Activated CD4-positive, alpha-beta memory T cell treated with anti-CD3 and anti-CD28 coated beads, Interleukin-2, amount 10 ng/mL, durations not matched to agents 7 days and 5 days (primary cell): ENCODE measurements at regions not wholly inside any gene's neighbourhood (a gene's known extent, or its start where the extent isn't known, plus 50 kb on each side); places are given as distances from the start of the nearest gene placed in this dataset.

Experiments
- CTCF ChIA-PET: fragments of 350-600 bp; sonication (Branson Sonifier 250); formaldehyde crosslinking; loops from one replicate; lab custom pipeline; 2021; ENCODE audit warnings: antibody characterized with exemption, inconsistent platforms; lab: Charles Lee
- POLR2A ChIA-PET: fragments of 350-600 bp; sonication (Branson Sonifier 250); formaldehyde crosslinking; loops from one replicate; lab custom pipeline; 2021; ENCODE audit warnings: antibody characterized with exemption; lab: Charles Lee
- DNase-seq: peaks from one replicate; pipeline ENCODE4 v3.0.0-alpha.2; 2020
- H3K27ac Mint-ChIP-seq: one replicate; pipeline ENCODE4 v1.8.0; 2021; ENCODE audit warnings: mild to moderate bottlenecking, mixed read lengths
- H3K27me3 Mint-ChIP-seq: one replicate; pipeline ENCODE4 v1.8.0; 2021; ENCODE audit warnings: mixed read lengths
- H3K36me3 Mint-ChIP-seq: one replicate; pipeline ENCODE4 v1.8.0; 2021; ENCODE audit warnings: low read depth, mixed read lengths
- H3K4me1 Mint-ChIP-seq: one replicate; pipeline ENCODE4 v1.8.0; 2021; ENCODE audit warnings: mixed read lengths
- H3K4me3 Mint-ChIP-seq: one replicate; pipeline ENCODE4 v1.8.0; 2021; ENCODE audit warnings: mild to moderate bottlenecking, mixed read lengths
- H3K9me3 Mint-ChIP-seq: one replicate; pipeline ENCODE4 v1.8.0; 2021; ENCODE audit warnings: mixed read lengths

- DNase-seq = no peak
- peaks cover 20% of the 10 kb centered on the region for H3K27me3 Mint-ChIP-seq
- ChIA-PET CTCF (no interaction called here), POLR2A (no interaction called here)
- H3K4me3 Mint-ChIP-seq = no peak overlapping the region
- H3K4me1 Mint-ChIP-seq = peaks cover 6% of the 10 kb centered on the region
- no peak overlapping the region for H3K27ac Mint-ChIP-seq
- H3K9me3 Mint-ChIP-seq = no peaks in the 10 kb centered on the region
- no peaks in the 10 kb centered on the region for H3K36me3 Mint-ChIP-seq
These were observed 50.4 kb upstream of the CIBAR2 start for GRCh38 chr16:85162478-85163277.

GRCh38 chr16:85163278-85164112, 51.2 kb upstream of the CIBAR2 start:
- no peaks in the 10 kb centered on the region for H3K36me3 Mint-ChIP-seq
- no peak overlapping the region for H3K4me3 Mint-ChIP-seq
- no peaks in the 10 kb centered on the region for H3K9me3 Mint-ChIP-seq
- ChIA-PET POLR2A (no interaction called here), CTCF (no interaction called here)
- DNase-seq = no peak
- peaks cover 24% of the 10 kb centered on the region for H3K27me3 Mint-ChIP-seq
- no peaks in the 10 kb centered on the region for H3K4me1 Mint-ChIP-seq
- no peak overlapping the region for H3K27ac Mint-ChIP-seq

GRCh38 chr16:85164431-85164830, 52.2 kb upstream of the CIBAR2 start:
- no peaks in the 10 kb centered on the region for H3K36me3 Mint-ChIP-seq
- H3K4me1 Mint-ChIP-seq = no peaks in the 10 kb centered on the region
- no peak for DNase-seq
- no peak overlapping the region for H3K4me3 Mint-ChIP-seq
- no peaks in the 10 kb centered on the region for H3K9me3 Mint-ChIP-seq
- POLR2A ChIA-PET = no interaction called here
- H3K27me3 Mint-ChIP-seq = peaks cover 26% of the 10 kb centered on the region
- H3K27ac Mint-ChIP-seq = no peak overlapping the region
- CTCF ChIA-PET = no interaction called here

GRCh38 chr16:85164838-85165516, 52.7 kb upstream of the CIBAR2 start:
- ChIA-PET CTCF (no interaction called here), POLR2A (no interaction called here)
- DNase-seq = no peak
- no peak overlapping the region for H3K4me3 Mint-ChIP-seq
- H3K27ac Mint-ChIP-seq = no peak overlapping the region
- H3K36me3 Mint-ChIP-seq = no peaks in the 10 kb centered on the region
- no peaks in the 10 kb centered on the region for H3K4me1 Mint-ChIP-seq
- peaks cover 26% of the 10 kb centered on the region for H3K27me3 Mint-ChIP-seq
- no peaks in the 10 kb centered on the region for H3K9me3 Mint-ChIP-seq

GRCh38 chr16:85165781-85166180, 53.5 kb upstream of the CIBAR2 start:
- no peak overlapping the region for H3K4me3 Mint-ChIP-seq
- no peak overlapping the region for H3K27ac Mint-ChIP-seq
- H3K36me3 Mint-ChIP-seq = no peaks in the 10 kb centered on the region
- no peak for DNase-seq
- peaks cover 29% of the 10 kb centered on the region for H3K27me3 Mint-ChIP-seq
- ChIA-PET POLR2A (no interaction called here), CTCF (no interaction called here)
- no peaks in the 10 kb centered on the region for H3K4me1 Mint-ChIP-seq
- no peaks in the 10 kb centered on the region for H3K9me3 Mint-ChIP-seq

GRCh38 chr16:85166281-85166680, 54.0 kb upstream of the CIBAR2 start:
- POLR2A ChIA-PET = no interaction called here
- Mint-ChIP-seq H3K4me3 (no peak overlapping the region), H3K9me3 (no peaks in the 10 kb centered on the region), H3K36me3 (no peaks in the 10 kb centered on the region), H3K27ac (no peak overlapping the region), H3K27me3 (peaks cover 31% of the 10 kb centered on the region), H3K4me1 (no peaks in the 10 kb centered on the region)
- CTCF ChIA-PET = no interaction called here
- DNase-seq = no peak

GRCh38 chr16:85166699-85167588, 54.7 kb upstream of the CIBAR2 start:
- no peaks in the 10 kb centered on the region for H3K9me3 Mint-ChIP-seq
- peaks cover 2% of the 10 kb centered on the region for H3K4me1 Mint-ChIP-seq
- peaks cover 37% of the 10 kb centered on the region for H3K27me3 Mint-ChIP-seq
- no peaks in the 10 kb centered on the region for H3K36me3 Mint-ChIP-seq
- H3K4me3 Mint-ChIP-seq = no peak overlapping the region
- POLR2A ChIA-PET = no interaction called here
- DNase-seq = no peak
- no peak overlapping the region for H3K27ac Mint-ChIP-seq
- CTCF ChIA-PET = no interaction called here

GRCh38 chr16:85167589-85168537, 55.6 kb upstream of the CIBAR2 start:
- no peak for DNase-seq
- no peaks in the 10 kb centered on the region for H3K9me3 Mint-ChIP-seq
- H3K4me1 Mint-ChIP-seq = peaks cover 2% of the 10 kb centered on the region
- no peak overlapping the region for H3K27ac Mint-ChIP-seq
- peaks cover 47% of the 10 kb centered on the region for H3K27me3 Mint-ChIP-seq
- H3K36me3 Mint-ChIP-seq = no peaks in the 10 kb centered on the region
- ChIA-PET CTCF (no interaction called here), POLR2A (no interaction called here)
- H3K4me3 Mint-ChIP-seq = no peak overlapping the region

- ChIA-PET CTCF (no interaction called here), POLR2A (no interaction called here)
- no peaks in the 10 kb centered on the region for H3K9me3 Mint-ChIP-seq
- no peak for DNase-seq
- peaks cover 56% of the 10 kb centered on the region for H3K27me3 Mint-ChIP-seq
- H3K36me3 Mint-ChIP-seq = no peaks in the 10 kb centered on the region
- H3K4me3 Mint-ChIP-seq = no peak overlapping the region
- no peak overlapping the region for H3K27ac Mint-ChIP-seq
- H3K4me1 Mint-ChIP-seq = peaks cover 2% of the 10 kb centered on the region
These were observed 56.5 kb upstream of the CIBAR2 start for GRCh38 chr16:85168732-85169256.

GRCh38 chr16:85169333-85170065, 57.2 kb upstream of the CIBAR2 start:
- ChIA-PET CTCF (no interaction called here), POLR2A (no interaction called here)
- DNase-seq = no peak
- Mint-ChIP-seq H3K4me1 (peaks cover 2% of the 10 kb centered on the region), H3K36me3 (no peaks in the 10 kb centered on the region), H3K4me3 (no peak overlapping the region), H3K27me3 (peaks cover 58% of the 10 kb centered on the region), H3K27ac (no peak overlapping the region), H3K9me3 (no peaks in the 10 kb centered on the region)

- DNase-seq = no peak
- Mint-ChIP-seq H3K9me3 (no peaks in the 10 kb centered on the region), H3K4me3 (no peak overlapping the region), H3K36me3 (no peaks in the 10 kb centered on the region), H3K27ac (no peak overlapping the region), H3K4me1 (peaks cover 2% of the 10 kb centered on the region), H3K27me3 (peaks cover 56% of the 10 kb centered on the region)
- ChIA-PET POLR2A (no interaction called here), CTCF (no interaction called here)
These were observed 57.8 kb upstream of the CIBAR2 start for GRCh38 chr16:85170066-85170491.
